ENCODE measurements at regions not wholly inside any gene's neighbourhood (a gene's known extent, or its start where the extent isn't known, plus 50 kb on each side); places are given as distances from the start of the nearest gene placed in this dataset.

- no peak for TF ChIP-seq EP300 (IDR thresholded peaks at IDR 0.05)
- TF ChIP-seq, protein P1, sequence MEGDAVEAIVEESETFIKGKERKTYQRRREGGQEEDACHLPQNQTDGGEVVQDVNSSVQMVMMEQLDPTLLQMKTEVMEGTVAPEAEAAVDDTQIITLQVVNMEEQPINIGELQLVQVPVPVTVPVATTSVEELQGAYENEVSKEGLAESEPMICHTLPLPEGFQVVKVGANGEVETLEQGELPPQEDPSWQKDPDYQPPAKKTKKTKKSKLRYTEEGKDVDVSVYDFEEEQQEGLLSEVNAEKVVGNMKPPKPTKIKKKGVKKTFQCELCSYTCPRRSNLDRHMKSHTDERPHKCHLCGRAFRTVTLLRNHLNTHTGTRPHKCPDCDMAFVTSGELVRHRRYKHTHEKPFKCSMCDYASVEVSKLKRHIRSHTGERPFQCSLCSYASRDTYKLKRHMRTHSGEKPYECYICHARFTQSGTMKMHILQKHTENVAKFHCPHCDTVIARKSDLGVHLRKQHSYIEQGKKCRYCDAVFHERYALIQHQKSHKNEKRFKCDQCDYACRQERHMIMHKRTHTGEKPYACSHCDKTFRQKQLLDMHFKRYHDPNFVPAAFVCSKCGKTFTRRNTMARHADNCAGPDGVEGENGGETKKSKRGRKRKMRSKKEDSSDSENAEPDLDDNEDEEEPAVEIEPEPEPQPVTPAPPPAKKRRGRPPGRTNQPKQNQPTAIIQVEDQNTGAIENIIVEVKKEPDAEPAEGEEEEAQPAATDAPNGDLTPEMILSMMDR (IDR thresholded peaks at IDR 0.05): no peak
- TF ChIP-seq POLR2A (IDR thresholded peaks at IDR 0.05): no peak
- no peak for TF ChIP-seq POLR2AphosphoS5 (IDR thresholded peaks at IDR 0.05)
Observed at GRCh38 chr13:29926098-29926476, 75.7 kb upstream of the UBL3 start.

Measured in upper lobe of left lung (tissue), 4 donors.